Lower lobe of right lung (tissue), 2 donors: ENCODE measurements at regions not wholly inside any gene's neighbourhood (a gene's known extent, or its start where the extent isn't known, plus 50 kb on each side); places are given as distances from the start of the nearest gene placed in this dataset.
A peak's percentile ranks its signal among the peaks of the same experiment; 100 is the strongest.

Source experiments
- ATAC-seq, 2 donors: fragments of 200-7000 bp; cut with Tn5 transposase; one replicate each; pipeline ENCODE4 v1.9.1; 2020 to 2022; ENCODE audit warnings: mild to moderate bottlenecking in 2 of 2, moderate library complexity in 2 of 2
- DNase-seq: peaks from one replicate; pipeline ENCODE4 v3.0.0-alpha.2; 2020
- H3K27ac ChIP-seq: fragments of 200-600 bp; one replicate; pipeline ENCODE4 v1.8.0; 2022
- H3K27me3 ChIP-seq: fragments of 200-600 bp; one replicate; pipeline ENCODE4 v1.8.0; 2022; ENCODE audit warnings: low read depth
- H3K36me3 ChIP-seq: fragments of 200-600 bp; one replicate; pipeline ENCODE4 v1.8.0; 2022; ENCODE audit warnings: mild to moderate bottlenecking
- H3K4me1 ChIP-seq: fragments of 200-600 bp; one replicate; pipeline ENCODE4 v1.8.0; 2022
- H3K4me3 ChIP-seq: fragments of 200-600 bp; one replicate; pipeline ENCODE4 v1.8.0; 2022; ENCODE audit warnings: mild to moderate bottlenecking
- H3K9me3 ChIP-seq: fragments of 200-600 bp; one replicate; pipeline ENCODE4 v1.8.0; 2022
- intact Hi-C: fragments of 100-400 bp; cut with DNase I; formaldehyde crosslinking; loops from one replicate; pipeline ENCODE4 v1.11.0; 2022
- TF ChIP-seq, protein P1 (sequence below): fragments of 200-600 bp; IDR thresholded peaks from one replicate; pipeline ENCODE4 v1.8.0; 2022; ENCODE audit warnings: antibody characterized with exemption, mild to moderate bottlenecking
- donor health status: DM: no; HTN: yes; CAD: no; lungs with severe emphysema.

DNA sequence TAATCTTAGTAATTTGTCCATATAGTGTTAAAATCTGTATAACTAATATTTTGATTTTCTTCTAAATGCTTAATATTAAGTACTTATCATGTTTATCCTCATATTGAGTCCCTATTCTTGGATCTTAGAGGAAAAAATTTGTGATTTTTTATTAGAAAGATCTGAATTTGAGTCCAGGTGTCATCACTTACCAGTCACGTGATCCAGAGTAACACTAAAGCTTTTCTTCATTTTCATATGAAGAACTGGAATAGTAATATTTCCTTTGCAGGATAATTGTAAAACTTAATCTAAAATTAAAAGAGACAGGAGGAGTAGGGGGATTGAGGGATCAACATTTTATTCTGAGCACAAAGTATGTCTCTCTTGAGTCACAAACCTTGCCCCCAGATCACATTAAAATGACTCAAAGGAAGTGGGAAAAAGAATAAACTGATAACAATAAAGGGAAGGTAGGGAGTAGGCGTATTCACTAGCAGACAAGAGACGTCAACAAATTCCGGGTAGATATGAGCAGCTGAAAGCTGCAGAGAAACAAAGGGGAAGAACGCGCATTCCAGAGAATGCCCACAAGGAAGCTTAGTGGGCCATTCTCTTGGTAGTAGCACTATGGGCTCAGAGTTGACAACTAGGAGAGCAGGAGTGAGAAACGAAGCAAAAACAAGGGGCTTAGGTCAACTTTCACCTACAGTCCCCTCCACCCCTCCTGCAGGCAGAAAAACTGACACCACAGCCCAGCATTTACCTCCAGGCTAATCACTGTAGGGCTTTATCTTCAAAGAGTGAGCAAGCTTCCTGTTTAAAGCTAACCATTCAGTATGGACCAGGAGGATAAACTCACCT, 123.1 kb downstream of the SPRY2 start:
- DNase-seq, result no peak
- Histone ChIP-seq H3K27ac (no peak overlapping the region), H3K27me3 (no peaks in the 10 kb centered on the region), H3K4me1 (no peaks in the 10 kb centered on the region), H3K36me3 (no peaks in the 10 kb centered on the region), H3K9me3 (no peaks in the 10 kb centered on the region), H3K4me3 (no peak overlapping the region)
- intact Hi-C loops, result no loop called here
- ATAC-seq, result no peak
- TF ChIP-seq, protein P1, sequence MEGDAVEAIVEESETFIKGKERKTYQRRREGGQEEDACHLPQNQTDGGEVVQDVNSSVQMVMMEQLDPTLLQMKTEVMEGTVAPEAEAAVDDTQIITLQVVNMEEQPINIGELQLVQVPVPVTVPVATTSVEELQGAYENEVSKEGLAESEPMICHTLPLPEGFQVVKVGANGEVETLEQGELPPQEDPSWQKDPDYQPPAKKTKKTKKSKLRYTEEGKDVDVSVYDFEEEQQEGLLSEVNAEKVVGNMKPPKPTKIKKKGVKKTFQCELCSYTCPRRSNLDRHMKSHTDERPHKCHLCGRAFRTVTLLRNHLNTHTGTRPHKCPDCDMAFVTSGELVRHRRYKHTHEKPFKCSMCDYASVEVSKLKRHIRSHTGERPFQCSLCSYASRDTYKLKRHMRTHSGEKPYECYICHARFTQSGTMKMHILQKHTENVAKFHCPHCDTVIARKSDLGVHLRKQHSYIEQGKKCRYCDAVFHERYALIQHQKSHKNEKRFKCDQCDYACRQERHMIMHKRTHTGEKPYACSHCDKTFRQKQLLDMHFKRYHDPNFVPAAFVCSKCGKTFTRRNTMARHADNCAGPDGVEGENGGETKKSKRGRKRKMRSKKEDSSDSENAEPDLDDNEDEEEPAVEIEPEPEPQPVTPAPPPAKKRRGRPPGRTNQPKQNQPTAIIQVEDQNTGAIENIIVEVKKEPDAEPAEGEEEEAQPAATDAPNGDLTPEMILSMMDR, result no peak

DNA sequence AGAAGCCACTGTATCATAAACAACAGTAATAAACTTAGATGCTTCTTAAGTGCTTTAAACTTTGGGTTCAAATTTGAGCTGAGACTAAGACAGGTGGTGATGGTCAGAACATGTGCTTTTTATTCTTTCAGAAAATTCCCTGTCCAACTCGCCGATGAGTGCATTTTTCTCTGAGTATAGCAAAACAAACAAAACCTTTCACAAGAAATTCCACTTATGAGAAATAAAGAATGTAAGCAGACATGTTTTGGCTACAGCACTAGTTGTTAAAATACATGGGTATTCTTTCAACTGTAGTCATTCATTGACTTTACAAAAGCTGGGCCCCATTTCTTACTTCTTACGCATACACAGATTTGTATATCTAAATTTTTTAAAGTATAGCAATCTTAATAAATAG, 125.6 kb downstream of the SPRY2 start:
- no peak for DNase-seq
- TF ChIP-seq, protein P1, result no peak

DNA sequence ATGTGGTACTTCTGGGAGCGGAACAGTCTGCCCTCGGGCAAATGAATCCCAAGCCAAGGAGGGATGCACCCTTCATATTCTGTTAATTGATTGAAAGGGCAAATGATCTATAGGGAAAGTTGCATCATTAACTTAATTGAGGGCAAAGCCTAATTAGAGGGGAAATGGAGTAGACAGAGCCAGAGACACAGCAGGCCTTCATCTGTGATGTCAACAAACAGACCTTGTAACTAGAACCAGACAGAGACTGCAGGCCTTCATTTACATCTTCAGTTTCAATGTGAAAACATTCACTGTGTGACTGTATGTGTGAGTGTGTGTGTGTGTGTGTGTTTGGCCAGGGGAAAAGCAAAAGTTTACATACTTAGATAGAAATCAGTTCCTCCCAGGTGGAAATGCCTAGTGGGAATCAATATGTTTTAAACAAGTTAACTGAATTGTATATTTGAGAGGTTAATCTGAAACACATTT, 126.4 kb downstream of the SPRY2 start:
- TF ChIP-seq, protein P1, result no peak
- Histone ChIP-seq H3K27ac (no peak overlapping the region), H3K36me3 (no peaks in the 10 kb centered on the region), H3K4me3 (no peak overlapping the region), H3K4me1 (no peaks in the 10 kb centered on the region), H3K27me3 (no peaks in the 10 kb centered on the region), H3K9me3 (no peaks in the 10 kb centered on the region)
- intact Hi-C loops, result no loop called here
- ATAC-seq (peak in 1 of 2 donors; percentile 8), DNase-seq (no peak)

More for the DNA sequence above, 125.6 kb downstream of the SPRY2 start:
- H3K27ac ChIP-seq, result no peak overlapping the region
- H3K9me3 ChIP-seq, result no peaks in the 10 kb centered on the region
- peak; percentile 78 to 91 for ATAC-seq
- H3K27me3 ChIP-seq, result no peaks in the 10 kb centered on the region
- H3K4me1 ChIP-seq, result no peaks in the 10 kb centered on the region
- no peaks in the 10 kb centered on the region for H3K36me3 ChIP-seq
- intact Hi-C loops, result no loop called here
- H3K4me3 ChIP-seq, result no peak overlapping the region

DNA sequence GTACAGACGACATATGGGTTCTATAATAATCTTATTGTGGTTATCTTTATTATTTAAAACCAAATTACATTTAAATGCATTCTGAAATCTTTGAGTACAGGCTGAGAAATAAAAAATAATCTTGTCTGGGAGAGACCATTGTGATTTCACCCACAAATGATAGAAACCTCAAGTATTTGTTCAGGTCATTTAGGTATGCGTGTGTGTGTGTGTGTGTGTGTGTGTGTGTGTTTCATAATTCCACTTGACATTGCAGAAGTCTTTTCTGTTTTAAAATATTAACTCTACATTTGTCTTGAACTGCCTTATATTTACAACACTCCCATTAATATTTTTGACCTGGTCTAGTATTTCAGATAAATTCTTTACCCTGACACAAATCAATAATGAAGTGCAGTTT, 126.9 kb downstream of the SPRY2 start:
- Histone ChIP-seq H3K9me3 (no peaks in the 10 kb centered on the region), H3K4me1 (no peaks in the 10 kb centered on the region), H3K27me3 (no peaks in the 10 kb centered on the region), H3K4me3 (no peak overlapping the region), H3K36me3 (no peaks in the 10 kb centered on the region), H3K27ac (no peak overlapping the region)
- DNase-seq (no peak), ATAC-seq (peak; percentile 65 to 68)
- intact Hi-C loops, result no loop called here
- TF ChIP-seq, protein P1, result no peak

DNA sequence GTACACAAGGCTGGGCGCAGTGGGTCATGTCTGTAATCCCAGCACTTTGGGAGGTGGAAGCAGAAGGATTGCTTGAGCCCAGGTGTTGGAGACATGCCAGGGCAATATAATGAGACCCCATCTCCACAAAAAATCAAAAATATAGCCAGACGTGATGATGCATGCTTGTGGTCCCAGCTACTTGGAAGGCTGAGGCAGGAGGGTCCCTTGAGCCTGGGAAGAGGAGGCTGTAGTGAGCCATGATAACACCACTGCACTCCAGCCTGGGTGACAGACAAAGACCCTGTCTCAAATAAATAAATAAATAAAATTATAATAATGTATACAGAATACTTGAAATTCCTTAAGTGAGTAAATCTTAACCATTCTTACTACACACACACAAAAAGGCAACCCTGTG, 127.7 kb downstream of the SPRY2 start:
- Histone ChIP-seq H3K9me3 (no peaks in the 10 kb centered on the region), H3K4me3 (no peak overlapping the region), H3K36me3 (no peaks in the 10 kb centered on the region), H3K4me1 (no peaks in the 10 kb centered on the region), H3K27me3 (no peaks in the 10 kb centered on the region), H3K27ac (no peak overlapping the region)
- DNase-seq (no peak), ATAC-seq (no peak)
- TF ChIP-seq, protein P1, result no peak
- intact Hi-C loops, result no loop called here
